Esophagus muscularis mucosa (tissue), 4 donors: ENCODE measurements at regions not wholly inside any gene's neighbourhood (a gene's known extent, or its start where the extent isn't known, plus 50 kb on each side); places are given as distances from the start of the nearest gene placed in this dataset.

Source experiments
- DNase-seq: peaks from one replicate; pipeline ENCODE4 v3.0.0-alpha.2; 2017; ENCODE audit errors: extremely low spot score
- H3K27ac ChIP-seq, 4 donors: fragments of 200-600 bp; sonication (generic); replicated peaks in 1 of 4; 1 replicate in 3 of 4; 2 replicates in 1 of 4; pipeline ENCODE4 v1.5.1; 2016 to 2019; ENCODE audit warnings: mild to moderate bottlenecking in 1 of 4
- H3K27me3 ChIP-seq, 4 donors: fragments of 200-600 bp; sonication (generic); one replicate each; pipeline versions ENCODE4 v1.5.1 to v1.6.0; 2016 to 2019
- H3K36me3 ChIP-seq, 4 donors: fragments of 200-600 bp; sonication (generic); one replicate each; pipeline ENCODE4 v1.5.1; 2016 to 2019
- H3K4me1 ChIP-seq, 4 donors: fragments of 200-600 bp; sonication (generic); one replicate each; pipeline ENCODE4 v1.5.1; 2016 to 2019
- H3K4me3 ChIP-seq, 4 donors: fragments of 200-600 bp; sonication (generic); 1 replicate in 2 of 4; 2 replicates in 2 of 4; pipeline ENCODE4 v1.5.1; 2016 to 2019; ENCODE audit warnings: mild to moderate bottlenecking in 4 of 4, moderate library complexity in 1 of 4
- H3K9me3 ChIP-seq, 4 donors: fragments of 200-600 bp; sonication (generic); 1 replicate in 3 of 4; 2 replicates in 1 of 4; pipeline ENCODE4 v1.5.1; 2016 to 2019
- EP300 ChIP-seq: sonication (generic); formaldehyde crosslinking; IDR thresholded peaks from one replicate; pipeline ENCODE4 v1.6.1; 2017; ENCODE audit warnings: antibody characterized with exemption
- POLR2A ChIP-seq: fragments of 450-650 bp; IDR thresholded peaks from one replicate; pipeline ENCODE4 v1.6.1; 2017; ENCODE audit warnings: antibody characterized with exemption, moderate library complexity, mild to moderate bottlenecking, low read depth
- POLR2AphosphoS5 ChIP-seq, 2 donors: sonication (generic); formaldehyde crosslinking; IDR thresholded peaks; one replicate each; pipeline ENCODE4 v1.6.1; 2017; ENCODE audit warnings: antibody characterized with exemption in 2 of 2
- WGBS: methylation state at CpG from one replicate; pipeline ENCODE4 v1.1.5; 2018; 5-methylcytosine and 5-hydroxymethylcytosine counted together
- intact Hi-C: fragments of 100-400 bp; cut with DNase I; formaldehyde crosslinking; loops from one replicate; pipeline ENCODE4 v1.15.1; 2023
- TF ChIP-seq, protein P1 (sequence below), 3 experiments: fragments of 200-600 bp in 2 of 3; fragments of 450-650 bp in 1 of 3; sonication (generic) in 2 of 3; IDR thresholded peaks; one replicate each; pipeline ENCODE4 v1.5.1; 2017 to 2019; ENCODE audit warnings: antibody characterized with exemption in 3 of 3, mild to moderate bottlenecking in 2 of 3, moderate library complexity in 1 of 3

- WGBS = 68% methylated on average over 4 of the region's 4 CpGs
- peak overlapping the region in 1 of 4 donors; percentile 43 for H3K27ac ChIP-seq
- TF ChIP-seq POLR2A (no peak), EP300 (no peak), POLR2AphosphoS5 (IDR thresholded peaks at IDR 0.05) (no peak)
- TF ChIP-seq, protein P1, sequence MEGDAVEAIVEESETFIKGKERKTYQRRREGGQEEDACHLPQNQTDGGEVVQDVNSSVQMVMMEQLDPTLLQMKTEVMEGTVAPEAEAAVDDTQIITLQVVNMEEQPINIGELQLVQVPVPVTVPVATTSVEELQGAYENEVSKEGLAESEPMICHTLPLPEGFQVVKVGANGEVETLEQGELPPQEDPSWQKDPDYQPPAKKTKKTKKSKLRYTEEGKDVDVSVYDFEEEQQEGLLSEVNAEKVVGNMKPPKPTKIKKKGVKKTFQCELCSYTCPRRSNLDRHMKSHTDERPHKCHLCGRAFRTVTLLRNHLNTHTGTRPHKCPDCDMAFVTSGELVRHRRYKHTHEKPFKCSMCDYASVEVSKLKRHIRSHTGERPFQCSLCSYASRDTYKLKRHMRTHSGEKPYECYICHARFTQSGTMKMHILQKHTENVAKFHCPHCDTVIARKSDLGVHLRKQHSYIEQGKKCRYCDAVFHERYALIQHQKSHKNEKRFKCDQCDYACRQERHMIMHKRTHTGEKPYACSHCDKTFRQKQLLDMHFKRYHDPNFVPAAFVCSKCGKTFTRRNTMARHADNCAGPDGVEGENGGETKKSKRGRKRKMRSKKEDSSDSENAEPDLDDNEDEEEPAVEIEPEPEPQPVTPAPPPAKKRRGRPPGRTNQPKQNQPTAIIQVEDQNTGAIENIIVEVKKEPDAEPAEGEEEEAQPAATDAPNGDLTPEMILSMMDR (IDR thresholded peaks at IDR 0.05) = no peak
- H3K36me3 ChIP-seq = no peaks in the 10 kb centered on the region
- peaks cover 7 to 59% (median 51%) of the 10 kb centered on the region in 4 donors for H3K4me1 ChIP-seq
- no peaks in the 10 kb centered on the region for H3K9me3 ChIP-seq
- no peak for DNase-seq
- H3K27me3 ChIP-seq = no peaks in the 10 kb centered on the region
- no peak overlapping the region for H3K4me3 ChIP-seq
- intact Hi-C loops = no loop called here
These were observed 90.7 kb downstream of the FAM76B start for GRCh38 chr11:95698676-95699557.

DNA sequence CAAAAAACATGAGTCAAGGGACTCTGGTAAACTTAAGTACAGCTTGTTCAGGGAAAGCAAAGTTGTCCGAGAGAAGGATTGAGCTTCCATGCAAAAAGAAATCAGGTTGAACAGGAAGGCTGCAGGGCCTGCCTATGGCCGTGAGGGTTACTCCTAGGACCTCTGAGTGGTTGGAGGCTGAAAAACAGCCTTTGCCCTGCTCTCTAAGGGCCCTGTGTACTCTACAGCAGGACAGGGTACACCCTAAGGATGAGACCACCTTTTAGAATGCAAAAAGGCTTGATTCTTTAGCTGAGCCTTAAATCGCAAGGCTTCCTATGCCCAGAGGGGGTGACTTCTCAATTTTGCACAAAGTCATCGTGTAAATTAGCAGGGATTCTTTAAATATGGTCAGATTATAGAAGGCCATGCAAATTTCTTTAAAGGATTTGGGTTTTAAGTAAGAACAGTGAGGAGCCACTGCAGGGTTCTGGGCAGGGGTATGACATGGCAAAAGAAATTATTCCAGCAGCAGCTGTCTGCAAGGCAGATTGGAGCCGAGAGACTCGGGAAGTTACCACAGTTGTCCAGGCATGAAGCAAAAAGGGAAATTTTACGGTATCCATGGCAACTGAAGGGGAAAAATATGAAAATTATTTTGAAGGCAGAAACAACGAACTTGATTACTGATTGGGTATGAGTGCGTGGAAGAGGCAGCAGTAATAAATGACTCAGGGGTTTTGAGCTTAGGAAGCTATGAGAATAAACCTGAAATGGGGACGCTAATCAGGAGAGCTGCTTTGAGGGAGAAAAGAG, 91.8 kb downstream of the FAM76B start:
- intact Hi-C loops = no loop called here
- Histone ChIP-seq H3K9me3 (no peaks in the 10 kb centered on the region), H3K4me3 (no peak overlapping the region), H3K4me1 (peaks cover 7 to 48% (median 41%) of the 10 kb centered on the region in 4 donors), H3K27me3 (no peaks in the 10 kb centered on the region), H3K36me3 (no peaks in the 10 kb centered on the region), H3K27ac (no peak overlapping the region)
- 75% methylated on average over 10 of the region's 10 CpGs for WGBS
- TF ChIP-seq POLR2AphosphoS5 (IDR thresholded peaks at IDR 0.05) = no peak
- TF ChIP-seq, protein P1 (IDR thresholded peaks at IDR 0.05) = no peak
- TF ChIP-seq POLR2A = no peak
- no peak for TF ChIP-seq EP300
- DNase-seq = no peak

GRCh38 chr11:95695181-95695580, 94.4 kb downstream of the FAM76B start:
- DNase-seq = no peak
- no peak overlapping the region for H3K4me3 ChIP-seq
- H3K27ac ChIP-seq = no peak overlapping the region
- intact Hi-C loops = no loop called here
- H3K9me3 ChIP-seq = no peaks in the 10 kb centered on the region
- TF ChIP-seq, protein P1 (IDR thresholded peaks at IDR 0.05) = no peak
- TF ChIP-seq POLR2AphosphoS5 (IDR thresholded peaks at IDR 0.05) = no peak
- no peak for TF ChIP-seq POLR2A
- no peak for TF ChIP-seq EP300
- H3K4me1 ChIP-seq = peaks cover 5 to 22% (median 17%) of the 10 kb centered on the region in 4 donors
- H3K36me3 ChIP-seq = no peaks in the 10 kb centered on the region
- H3K27me3 ChIP-seq = no peaks in the 10 kb centered on the region

GRCh38 chr11:95693298-95693697, 96.3 kb downstream of the FAM76B start:
- Histone ChIP-seq H3K36me3 (no peaks in the 10 kb centered on the region), H3K9me3 (no peaks in the 10 kb centered on the region), H3K27me3 (no peaks in the 10 kb centered on the region), H3K4me1 (peaks cover 0 to 6% (median under 1%) of the 10 kb centered on the region in 4 donors), H3K4me3 (no peak overlapping the region), H3K27ac (no peak overlapping the region)
- DNase-seq = no peak
- WGBS = 0% methylated on average over 1 of the region's 1 CpG
- intact Hi-C loops = no loop called here
- no peak for TF ChIP-seq EP300
- no peak for TF ChIP-seq POLR2AphosphoS5 (IDR thresholded peaks at IDR 0.05)
- TF ChIP-seq, protein P1 (IDR thresholded peaks at IDR 0.05) = no peak
